HuH-7.5 (cell line): ENCODE measurements at regions not wholly inside any gene's neighbourhood (a gene's known extent, or its start where the extent isn't known, plus 50 kb on each side); places are given as distances from the start of the nearest gene placed in this dataset.
"Not testable (repeated sequence)": the region's sequence is repeated elsewhere in the genome, so short reads cannot be mapped to it uniquely, and the experiment has no call there.

Experiments
- DNase-seq: peaks from one replicate; pipeline ENCODE4 v3.0.0; 2011; ENCODE audit warnings: low spot score

DNA sequence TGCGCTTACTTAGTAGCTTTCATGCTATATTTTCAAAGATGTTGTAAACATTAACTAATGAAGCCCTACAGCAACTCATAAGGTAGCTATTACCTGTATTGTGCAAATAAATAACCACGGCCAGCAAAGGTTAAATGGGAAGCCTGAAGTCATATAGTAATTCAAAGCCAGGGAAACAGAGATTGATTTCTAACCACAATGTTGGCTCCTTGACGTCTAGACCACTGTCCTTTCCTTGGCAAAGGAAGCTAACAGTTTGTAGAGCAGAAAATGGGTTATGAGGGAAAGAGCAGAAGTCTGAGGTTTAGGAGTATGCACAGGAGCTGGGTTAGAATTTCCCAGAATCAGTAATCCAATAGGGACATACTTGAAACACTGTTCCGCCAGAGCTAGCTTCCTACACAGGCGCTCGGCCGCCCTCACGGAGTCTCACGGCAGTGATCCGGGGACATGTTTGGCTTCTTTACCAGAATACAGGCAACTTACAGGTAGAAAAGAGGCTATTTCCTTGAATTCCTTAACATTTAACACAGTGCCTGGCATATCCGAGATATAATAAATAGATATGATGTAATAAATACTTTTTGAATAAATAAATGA lies 298.8 kb upstream of the LYPLAL1 start:
- DNase-seq = no peak

DNA sequence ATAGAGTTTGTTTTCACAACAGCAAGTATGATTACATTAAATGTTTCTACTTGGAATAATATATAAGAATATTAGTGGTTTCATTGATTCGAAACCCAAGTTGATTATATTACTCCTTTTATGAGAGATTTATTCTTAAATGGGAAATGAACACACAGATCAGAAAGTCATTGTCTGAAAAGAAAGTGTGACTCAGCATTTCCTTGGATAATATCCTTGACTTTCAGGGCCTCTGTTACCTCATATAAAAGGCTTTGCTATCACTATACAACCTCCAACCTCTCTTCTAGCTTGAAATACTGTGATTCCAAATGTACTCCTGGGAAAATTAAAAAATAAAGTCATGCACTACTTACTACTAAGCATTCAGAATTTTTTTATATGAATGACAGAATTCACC lies 295.3 kb upstream of the LYPLAL1 start:
- no peak for DNase-seq

DNA sequence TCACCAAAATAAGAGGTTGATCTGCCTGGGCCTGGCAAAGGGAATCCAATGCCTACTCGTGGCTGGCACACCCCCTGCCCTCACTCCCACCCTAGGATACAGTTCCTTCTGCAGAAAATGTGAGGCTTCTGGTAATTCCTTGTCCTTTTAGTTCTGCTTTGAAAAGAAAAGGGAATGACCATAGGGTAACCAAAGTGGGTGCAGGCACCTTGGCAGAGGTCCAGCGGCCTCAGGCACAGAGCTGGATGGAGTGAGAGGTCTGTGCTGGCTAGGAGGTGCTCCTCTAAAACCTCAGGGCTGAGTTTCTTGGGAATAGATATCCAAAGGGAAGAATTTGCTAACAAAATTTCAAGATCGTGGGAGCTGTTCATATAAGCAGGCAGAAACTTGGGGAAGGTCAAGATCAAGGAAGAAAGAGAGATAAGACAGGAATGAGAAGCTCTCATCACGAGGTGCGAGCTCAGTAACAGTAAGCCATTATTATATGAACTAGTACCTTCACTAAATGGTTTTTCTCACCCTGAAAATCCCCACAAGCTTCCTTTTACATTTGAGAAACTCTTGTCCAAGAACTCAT lies 293.1 kb upstream of the LYPLAL1 start:
- DNase-seq = no peak

DNA sequence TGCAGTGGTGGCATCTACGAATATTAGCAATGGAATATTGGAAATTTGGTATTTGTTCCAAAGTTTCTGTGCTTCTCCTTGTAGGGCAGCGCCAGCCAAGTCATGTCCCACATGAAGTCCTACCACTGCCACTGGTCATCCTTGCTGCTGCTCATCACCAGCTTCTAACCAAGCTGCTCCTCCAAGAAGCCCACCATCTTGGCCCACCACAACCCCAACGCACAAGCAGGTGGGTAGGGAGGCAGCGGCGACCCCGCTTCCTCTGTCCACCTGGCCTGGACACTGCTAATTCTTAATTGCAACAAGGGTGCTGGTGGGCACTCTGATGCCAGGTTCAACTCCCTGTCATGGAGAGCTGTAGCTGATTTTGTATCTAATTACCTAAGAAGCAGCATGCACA lies 291.2 kb upstream of the LYPLAL1 start:
- DNase-seq = no peak

DNA sequence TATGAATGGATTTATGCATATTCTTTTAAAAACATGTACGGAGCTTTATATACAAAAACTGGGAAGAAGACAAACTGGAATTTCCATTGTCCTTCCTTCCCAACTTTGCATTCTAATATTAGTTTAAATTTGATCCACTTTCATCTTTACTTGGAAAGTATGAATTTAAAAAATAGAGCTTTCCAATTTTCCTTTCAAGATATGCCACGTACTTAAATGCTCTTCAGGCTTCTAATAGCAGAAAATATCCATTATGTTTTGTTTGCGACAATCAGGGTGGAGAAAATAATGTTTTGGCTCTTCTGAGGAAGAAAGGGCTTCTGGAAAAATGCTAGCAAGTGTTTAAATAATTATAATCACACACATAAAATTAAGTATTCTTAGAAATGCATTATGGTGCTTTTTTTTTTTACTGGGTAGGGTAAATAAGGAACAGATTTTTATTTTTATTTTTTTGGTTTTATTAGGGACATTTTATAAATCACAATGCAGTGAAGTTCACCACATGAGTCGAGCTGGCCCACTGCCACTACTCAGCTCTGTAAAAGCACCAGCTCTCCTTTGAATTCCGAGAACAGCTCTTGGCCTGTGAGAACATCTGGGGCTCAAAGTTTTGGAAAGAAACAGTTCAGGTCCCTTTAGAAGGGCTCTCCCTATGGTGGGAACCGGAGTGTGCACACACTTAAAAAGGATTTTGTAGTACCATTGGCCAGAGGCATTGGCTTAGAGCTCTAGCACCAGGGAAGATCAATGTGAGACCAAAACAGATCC lies 287.4 kb upstream of the LYPLAL1 start:
- no peak for DNase-seq

DNA sequence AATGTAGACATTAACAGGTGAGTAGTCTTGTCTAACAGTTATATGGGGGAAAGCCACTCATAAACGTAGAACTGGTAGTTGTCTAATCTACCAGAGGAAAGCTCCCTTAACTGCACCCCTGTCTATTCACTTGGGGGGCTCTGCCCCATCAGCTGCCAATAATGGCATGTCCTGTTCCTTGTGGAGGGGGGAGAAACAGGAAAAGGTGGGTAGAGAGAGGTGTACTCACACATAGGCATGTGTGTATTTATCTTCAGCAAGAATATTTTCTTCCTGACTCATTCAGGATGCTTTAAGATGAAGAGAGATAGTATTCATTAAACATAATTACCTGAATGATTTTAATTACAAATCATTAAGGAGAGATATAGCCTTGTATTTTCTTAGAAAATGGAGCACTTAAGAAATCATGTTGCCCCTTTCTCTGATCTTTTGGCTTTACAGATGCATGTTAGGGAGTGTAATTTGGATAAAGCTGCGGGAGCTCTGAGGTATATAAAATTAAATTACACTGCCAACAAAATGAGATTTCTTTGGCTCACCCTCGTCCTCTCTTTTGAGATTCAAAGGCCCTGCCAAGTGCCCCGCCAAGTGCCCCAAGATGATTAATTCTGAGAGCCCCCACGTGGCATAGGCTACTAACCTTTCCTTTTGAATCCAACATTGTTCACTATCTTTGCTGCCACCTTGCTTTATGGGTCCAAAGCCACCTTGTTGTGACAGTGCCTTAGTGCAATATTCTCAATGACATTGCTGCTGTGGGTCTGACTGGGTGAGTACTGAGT lies 286.3 kb upstream of the LYPLAL1 start:
- DNase-seq = no peak

DNA sequence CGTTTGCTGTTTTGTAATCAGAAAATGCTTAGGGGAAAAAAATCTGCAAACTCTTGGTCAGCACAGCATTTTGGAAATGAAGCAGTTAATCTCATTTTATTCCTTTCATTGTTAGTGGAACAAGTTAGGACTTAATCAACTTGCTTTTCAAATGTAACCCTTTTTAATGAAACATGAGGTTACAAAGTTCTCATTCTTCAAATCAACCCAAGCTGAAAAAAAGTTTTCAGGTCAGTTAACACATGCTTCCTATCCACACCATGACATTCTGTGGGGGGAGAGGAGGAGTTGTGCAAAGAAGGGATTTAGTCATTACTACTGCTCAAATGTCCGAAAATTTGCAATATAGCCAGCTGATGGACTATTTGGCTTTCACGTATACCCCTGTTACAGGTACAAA lies 283.2 kb upstream of the LYPLAL1 start:
- no peak for DNase-seq

DNA sequence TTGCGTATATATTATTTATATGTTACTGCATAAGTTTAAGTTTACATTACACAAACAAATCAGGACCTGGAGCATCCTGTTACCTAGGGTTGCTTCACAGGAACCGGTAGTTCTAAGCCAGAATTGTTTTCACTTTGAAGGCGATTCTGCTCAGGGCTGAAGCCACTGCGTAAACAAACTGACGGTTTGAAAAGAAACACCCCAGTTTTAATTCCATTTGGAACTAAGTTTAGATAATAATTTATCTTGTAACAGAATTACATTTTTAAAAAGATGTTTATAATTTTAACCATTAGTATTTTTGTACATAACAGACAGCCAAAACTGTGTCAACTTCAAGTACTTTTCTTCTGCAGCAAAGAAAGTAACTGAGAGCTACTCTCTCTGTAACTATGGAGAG lies 282.1 kb upstream of the LYPLAL1 start:
- DNase-seq = no peak

DNA sequence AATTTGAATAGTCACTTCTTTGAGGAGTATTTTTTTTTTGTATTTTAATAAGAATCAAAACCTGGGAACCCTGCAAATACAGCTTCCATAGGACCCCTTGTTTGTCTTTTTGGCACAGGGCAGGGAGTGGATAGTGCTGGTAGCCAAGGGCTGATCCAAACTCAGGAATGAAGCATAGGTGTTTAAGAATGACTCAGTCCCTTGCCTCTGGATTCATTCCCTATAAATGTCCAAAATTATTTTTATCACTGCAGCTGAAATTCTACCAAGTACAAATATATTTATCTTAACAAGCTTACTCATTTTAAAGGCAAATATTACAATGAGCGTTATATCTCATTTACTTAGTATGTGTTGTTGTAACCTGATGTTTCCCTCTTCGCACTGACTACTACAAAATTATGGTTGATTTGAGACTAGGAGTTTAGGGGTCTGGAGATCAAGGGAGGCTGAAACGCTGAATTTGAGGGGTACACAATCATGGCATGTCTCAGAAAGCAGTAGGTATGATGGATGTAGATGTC lies 278.6 kb upstream of the LYPLAL1 start:
- no peak for DNase-seq

DNA sequence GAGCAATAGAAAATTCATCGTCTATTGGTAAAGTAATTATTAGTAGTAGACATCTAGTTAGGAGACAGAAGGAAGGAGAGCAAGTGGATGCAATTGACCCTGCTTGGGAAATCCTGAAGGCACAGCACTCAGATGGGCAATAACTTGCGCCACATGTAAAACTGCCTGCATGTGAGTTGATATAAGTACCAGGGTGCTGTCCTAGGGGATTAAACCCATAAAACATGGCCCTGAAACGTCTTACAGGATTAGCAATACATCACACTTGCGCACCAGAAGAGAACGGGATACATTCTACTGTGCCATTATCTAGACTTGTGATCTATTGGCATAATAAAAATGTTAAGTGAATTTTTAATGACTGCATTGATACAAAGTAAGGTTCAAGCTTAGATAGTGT lies 277.5 kb upstream of the LYPLAL1 start:
- DNase-seq = no peak

DNA sequence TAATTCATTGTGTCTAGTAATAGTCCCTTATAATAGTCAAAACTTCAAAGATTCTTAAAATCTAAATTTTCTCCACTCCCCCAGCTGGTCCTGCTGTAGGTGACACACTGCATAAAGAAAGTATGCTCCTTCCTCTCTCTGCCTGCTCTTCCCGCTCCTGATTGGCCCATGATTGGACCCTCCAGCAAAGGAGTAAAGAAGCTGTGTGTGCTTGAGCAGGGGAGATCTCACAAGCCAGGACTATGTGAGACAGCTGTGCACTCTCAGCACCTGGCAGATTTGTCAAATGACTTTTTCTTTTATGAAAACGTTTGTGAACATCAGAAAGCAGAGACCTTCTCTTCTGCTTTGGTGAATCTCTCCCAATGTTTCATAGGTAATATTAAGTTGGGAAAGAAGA lies 274.8 kb upstream of the LYPLAL1 start:
- no peak for DNase-seq

DNA sequence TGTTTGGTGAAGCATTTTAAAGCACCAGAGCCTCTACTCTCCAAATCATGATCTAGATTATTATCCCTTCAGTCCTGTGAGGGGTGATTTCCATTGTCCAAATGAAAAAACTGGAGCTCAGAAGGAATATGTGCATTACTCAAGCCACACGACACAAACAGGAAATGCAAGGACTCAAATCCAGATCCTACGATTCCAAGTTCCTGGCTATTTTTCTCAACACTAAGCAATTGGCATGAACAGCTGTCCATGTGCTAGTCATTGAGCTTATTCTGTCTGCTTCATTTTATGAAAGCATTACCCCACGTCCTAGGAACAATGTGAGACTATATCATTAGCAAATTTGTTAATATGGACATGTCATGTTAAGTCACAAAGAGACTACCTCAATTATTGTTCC lies 273.1 kb upstream of the LYPLAL1 start:
- no peak for DNase-seq

DNA sequence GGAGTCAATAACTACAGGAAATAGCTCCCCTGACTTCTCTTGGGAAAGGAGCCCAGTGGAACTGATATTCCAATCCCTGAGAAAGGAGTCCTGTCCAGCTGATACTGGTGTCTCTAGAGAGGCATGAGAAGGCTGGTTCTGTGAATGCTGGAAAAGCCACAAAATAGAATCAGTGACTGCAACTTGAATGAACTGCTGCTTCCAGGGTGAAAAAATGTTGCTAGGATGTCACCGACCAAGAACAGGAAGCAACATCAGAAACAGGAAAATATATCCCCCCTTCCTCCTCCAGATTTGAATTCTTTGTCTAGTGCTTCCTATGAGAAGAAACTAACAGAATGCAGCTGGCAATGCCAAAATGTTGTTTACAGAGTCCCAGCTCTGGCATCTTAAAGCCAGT lies 269.3 kb upstream of the LYPLAL1 start:
- no peak for DNase-seq

DNA sequence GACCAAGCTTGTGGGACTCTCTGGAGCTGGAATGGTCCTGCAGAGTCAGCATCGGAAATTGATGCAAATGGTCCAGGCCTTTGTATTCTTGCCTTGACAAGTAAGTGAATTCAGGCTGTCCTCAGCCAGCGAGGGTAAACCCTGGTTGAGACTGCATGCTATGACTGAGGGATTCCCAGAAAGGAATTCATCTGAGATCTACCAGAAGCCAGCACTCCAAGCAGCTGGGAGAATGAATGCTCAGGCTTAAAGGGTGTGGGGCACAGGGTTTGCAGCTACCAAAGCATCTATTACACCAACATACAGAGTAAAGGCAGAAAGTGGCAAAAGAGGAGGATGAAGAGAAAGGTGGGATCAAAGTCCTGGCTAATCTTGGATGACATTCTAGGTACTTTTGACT lies 257.0 kb upstream of the LYPLAL1 start:
- DNase-seq = no peak

DNA sequence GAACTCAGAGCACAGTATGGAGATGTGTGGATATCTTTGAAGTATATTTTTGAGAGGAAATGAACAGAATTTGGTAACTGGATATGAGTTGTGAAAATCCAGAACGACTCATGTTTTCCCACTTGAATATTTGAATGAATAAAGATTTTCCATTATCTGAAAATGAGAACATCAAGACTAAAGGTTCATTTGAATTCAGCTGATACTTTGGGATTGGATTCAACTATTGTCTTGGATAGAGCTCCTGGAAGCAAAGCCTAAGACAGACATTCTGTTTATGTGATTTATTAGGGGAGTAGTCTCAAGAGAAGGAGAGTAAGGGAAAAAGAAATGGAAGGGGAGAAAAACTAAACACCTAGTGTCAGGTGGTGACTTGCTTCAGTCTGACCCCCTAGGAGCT lies 256.0 kb upstream of the LYPLAL1 start:
- DNase-seq = no peak

DNA sequence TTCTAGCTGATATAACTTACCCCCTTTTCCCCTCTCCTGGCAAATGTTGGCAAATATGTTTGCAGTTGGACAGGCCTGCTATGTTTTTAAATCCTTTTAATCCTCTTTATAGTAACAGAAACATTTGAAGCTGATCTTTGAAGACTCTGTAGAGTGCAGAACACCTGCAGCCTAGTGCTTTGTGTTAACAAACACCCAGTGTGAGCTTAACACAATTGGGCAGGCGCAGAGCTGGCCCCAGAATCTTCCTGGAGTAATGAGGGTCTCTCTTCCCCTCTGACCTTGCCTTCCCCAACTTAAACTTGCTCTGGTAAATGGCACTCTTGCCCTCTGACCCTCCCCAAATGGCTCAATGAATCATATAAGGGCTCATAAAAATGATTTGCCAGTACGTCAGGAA lies 247.9 kb upstream of the LYPLAL1 start:
- DNase-seq = no peak

DNA sequence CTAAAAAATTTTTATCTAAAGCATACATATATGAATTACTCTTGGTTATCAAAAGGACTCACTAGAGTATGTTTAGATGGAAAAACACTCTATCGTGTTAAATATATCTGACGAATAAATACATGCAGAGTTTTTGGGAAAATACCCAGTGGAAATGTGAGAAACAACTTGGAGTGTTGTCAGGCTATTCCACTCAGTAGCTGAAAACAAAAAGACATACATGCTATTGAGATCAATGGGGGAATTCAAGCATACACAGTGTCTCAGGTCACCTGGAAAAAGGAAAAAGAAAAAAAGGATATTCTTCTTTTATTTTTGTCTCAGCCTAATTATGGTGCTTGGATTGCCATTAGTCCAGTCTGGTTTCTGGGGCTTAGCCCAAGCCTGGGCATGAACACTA lies 247.0 kb upstream of the LYPLAL1 start:
- no peak for DNase-seq

DNA sequence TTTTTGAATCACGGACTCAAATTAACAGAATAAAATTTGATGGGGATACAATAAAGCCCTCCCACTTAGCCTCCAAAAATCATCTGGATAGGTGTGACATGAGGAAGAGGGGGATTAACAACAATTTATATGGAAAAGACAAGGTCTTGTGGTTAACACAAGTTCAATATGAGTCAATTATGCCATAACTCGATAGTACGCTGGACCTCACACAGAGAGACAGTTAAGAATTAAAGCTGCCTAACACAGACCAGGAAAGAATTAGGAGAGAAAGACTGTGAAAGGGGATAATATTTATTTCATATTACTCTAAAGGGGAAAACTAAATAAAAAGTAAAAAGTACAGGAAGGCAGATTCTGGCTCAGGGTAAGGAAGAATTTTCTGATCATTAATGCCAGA lies 243.7 kb upstream of the LYPLAL1 start:
- no peak for DNase-seq

DNA sequence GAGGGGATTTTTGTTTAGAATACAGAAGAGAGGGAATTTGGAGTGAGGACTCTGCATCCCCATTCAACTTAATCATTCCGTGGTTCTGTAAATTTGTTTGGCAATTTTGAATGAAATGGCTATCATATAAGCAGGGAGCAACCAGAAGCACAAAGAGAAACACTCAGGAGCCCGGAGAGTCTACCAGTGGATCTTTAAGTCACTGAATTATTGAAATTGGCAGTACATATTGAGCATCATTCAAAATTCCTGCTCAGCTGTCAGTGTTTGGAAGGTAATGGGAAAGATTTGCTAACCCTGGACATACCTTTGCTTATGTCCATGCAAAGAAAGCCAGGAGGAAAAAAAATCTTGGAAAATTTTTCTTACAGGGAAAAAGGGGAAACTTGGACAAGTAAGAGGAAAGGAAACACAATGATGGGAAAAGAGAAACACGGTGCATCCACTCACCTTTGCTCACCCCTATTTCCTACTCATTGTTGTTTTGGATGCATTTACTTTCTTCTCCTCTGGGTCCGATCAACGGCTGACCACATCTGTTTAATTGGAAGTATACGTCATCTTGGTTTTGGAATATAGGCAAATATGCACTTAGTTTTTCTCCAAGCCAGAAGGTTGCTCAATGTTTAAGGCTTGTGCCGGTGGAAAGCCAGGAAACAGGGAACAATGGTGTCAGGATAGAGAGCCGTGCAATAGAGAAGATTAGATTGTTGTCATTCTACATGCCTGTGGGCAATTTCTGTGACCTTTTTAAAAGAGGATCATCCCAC lies 243.0 kb upstream of the LYPLAL1 start:
- DNase-seq = no peak

DNA sequence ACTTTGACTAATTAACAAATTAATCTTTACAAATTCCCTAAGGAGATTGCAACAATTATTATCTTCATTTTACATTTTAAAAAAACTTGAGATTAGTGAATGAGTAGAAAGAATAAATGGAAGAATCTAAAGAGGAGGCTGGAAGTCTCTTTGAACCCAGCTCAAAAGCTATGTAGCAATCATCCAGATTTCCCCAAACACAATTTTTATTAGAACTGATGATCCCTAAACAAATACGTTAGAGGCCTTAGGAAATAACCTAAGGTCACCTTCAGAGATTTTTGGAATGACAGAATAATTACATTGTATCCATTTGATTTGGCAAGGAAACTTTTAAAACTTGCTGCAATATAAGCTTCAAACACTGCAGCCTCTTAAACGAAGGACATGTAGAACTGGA lies 242.4 kb upstream of the LYPLAL1 start:
- no peak for DNase-seq

DNA sequence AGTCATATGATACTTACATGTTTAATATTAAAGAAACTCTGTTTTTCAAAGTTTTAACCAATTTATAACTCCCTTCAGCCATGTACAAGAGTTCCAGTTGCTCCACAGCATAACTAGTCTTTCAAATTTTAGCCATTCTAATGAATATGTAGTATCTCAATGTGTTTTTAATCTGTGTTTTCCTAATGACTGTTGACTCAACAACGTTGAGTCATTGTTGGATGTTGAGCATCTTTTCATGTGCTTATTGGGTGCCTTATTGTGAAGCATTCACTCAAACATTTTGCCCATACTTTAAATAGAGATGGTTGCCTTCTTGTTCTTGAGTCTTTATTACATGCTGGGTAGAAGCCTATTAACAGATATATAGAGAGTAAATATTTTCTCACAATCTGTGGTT lies 240.2 kb upstream of the LYPLAL1 start:
- no peak for DNase-seq

DNA sequence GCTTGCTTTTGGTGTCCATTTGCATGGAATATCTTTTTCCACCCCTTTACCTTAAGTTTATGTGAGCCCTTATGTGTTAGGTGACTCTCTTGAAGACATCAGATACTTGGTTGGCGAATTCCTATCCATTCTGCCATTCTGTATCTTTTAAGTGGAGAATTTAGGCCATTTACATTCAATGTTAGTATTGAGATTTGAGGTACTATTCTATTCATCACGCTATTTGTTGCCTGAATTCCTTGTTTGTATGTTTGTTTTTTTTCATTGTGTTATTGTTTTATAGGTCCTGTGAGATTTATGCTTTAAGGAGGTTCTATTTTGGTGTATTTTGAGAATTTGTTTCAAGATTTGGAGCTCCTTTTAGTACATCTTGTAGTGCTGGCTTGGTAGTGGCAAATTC lies 238.3 kb upstream of the LYPLAL1 start:
- not testable (repeated sequence) for DNase-seq
